ENCODE measurements at regions not wholly inside any gene's neighbourhood (a gene's known extent, or its start where the extent isn't known, plus 50 kb on each side); places are given as distances from the start of the nearest gene placed in this dataset.
A peak's percentile ranks its signal among the peaks of the same experiment; 100 is the strongest.

- no peak overlapping the region for H3K4me3 ChIP-seq
- 57 to 70% methylated on average over 8 of the region's 8 CpGs for WGBS, 2 donors
- TF ChIP-seq, protein P1, sequence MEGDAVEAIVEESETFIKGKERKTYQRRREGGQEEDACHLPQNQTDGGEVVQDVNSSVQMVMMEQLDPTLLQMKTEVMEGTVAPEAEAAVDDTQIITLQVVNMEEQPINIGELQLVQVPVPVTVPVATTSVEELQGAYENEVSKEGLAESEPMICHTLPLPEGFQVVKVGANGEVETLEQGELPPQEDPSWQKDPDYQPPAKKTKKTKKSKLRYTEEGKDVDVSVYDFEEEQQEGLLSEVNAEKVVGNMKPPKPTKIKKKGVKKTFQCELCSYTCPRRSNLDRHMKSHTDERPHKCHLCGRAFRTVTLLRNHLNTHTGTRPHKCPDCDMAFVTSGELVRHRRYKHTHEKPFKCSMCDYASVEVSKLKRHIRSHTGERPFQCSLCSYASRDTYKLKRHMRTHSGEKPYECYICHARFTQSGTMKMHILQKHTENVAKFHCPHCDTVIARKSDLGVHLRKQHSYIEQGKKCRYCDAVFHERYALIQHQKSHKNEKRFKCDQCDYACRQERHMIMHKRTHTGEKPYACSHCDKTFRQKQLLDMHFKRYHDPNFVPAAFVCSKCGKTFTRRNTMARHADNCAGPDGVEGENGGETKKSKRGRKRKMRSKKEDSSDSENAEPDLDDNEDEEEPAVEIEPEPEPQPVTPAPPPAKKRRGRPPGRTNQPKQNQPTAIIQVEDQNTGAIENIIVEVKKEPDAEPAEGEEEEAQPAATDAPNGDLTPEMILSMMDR (IDR thresholded peaks at IDR 0.05) = no peak
- no peaks in the 10 kb centered on the region for H3K36me3 ChIP-seq
- H3K9me3 ChIP-seq = no peaks in the 10 kb centered on the region
- FAIRE-seq = no peak
- no peaks in the 10 kb centered on the region for H3K4me1 ChIP-seq
- DNase-seq = peak in 3 of 6 donors; percentile 5 to 37 (median 32)
- H3K27me3 ChIP-seq = no peaks in the 10 kb centered on the region
- intact Hi-C loops (cut with DNase I) = no loop called here
- H3K27ac ChIP-seq = no peak overlapping the region
- ATAC-seq = no peak
Observed at GRCh38 chr4:111483375-111484169, 661.7 kb upstream of the FAM241A start.

GRCh38 chr4:111492496-111492895, 652.8 kb upstream of the FAM241A start:
- Histone ChIP-seq H3K36me3 (no peaks in the 10 kb centered on the region), H3K27ac (no peak overlapping the region), H3K27me3 (no peaks in the 10 kb centered on the region), H3K9me3 (no peaks in the 10 kb centered on the region), H3K4me3 (no peak overlapping the region), H3K4me1 (peaks cover 0 to 4% (median 0%) of the 10 kb centered on the region in 3 donors)
- FAIRE-seq (no peak), ATAC-seq (peak in 2 of 4 donors; percentile 45 to 46), DNase-seq (no peak)
- 0 to 6% methylated on average over 1 of the region's 1 CpG for WGBS, 2 donors
- intact Hi-C loops (cut with DNase I) = no loop called here
- TF ChIP-seq, protein P1 (IDR thresholded peaks at IDR 0.05) = no peak

DNA sequence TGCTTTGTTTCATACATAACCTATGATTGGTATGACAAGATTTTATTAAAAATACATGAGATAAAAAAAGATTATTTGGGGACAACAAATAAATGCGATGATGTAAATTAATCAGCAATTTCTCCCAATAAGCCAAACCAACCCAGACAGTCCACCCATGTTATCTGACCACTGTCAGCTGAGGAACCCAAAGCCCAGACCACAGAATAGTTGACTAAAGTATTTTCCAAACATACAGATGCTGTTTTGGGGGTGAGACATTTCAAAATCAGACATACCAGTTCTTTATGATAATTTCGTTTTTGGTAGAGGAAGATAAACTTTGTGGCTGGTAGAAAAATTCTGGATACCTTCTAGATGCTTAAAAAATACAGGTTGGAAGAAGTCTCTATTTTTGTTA, 650.8 kb upstream of the FAM241A start:
- 52 to 71% methylated on average over 2 of the region's 2 CpGs for WGBS, 2 donors
- peaks cover 0 to 4% (median 0%) of the 10 kb centered on the region in 3 donors for H3K4me1 ChIP-seq
- ATAC-seq (no peak), DNase-seq (no peak), FAIRE-seq (no peak)
- no peak overlapping the region for H3K27ac ChIP-seq
- TF ChIP-seq, protein P1 (IDR thresholded peaks at IDR 0.05) = no peak
- H3K9me3 ChIP-seq = no peaks in the 10 kb centered on the region
- H3K4me3 ChIP-seq = no peak overlapping the region
- no peaks in the 10 kb centered on the region for H3K36me3 ChIP-seq
- H3K27me3 ChIP-seq = no peaks in the 10 kb centered on the region
- intact Hi-C loops (cut with DNase I) = no loop called here

DNA sequence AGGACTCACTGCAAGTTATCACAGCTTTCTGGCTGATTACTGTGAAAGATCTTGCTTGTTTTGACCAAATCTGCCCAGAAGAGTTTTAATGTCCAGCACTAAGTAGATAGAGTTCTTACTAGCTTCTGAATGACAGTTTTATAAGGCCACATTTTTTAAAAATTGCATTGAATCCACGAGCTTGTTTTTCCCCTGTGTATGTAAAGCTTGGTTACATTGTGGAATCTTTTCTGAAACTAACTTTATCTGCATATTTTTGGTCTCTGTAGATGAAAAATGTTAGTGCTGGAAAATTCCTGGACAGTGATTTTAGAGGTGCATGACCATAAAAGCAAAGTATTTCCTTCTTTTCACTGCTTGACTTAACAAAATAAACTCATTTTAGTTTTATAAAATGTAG, 650.3 kb upstream of the FAM241A start:
- no peaks in the 10 kb centered on the region for H3K27me3 ChIP-seq
- TF ChIP-seq, protein P1 (IDR thresholded peaks at IDR 0.05) = no peak
- no peak overlapping the region for H3K27ac ChIP-seq
- no peak overlapping the region for H3K4me3 ChIP-seq
- H3K9me3 ChIP-seq = no peaks in the 10 kb centered on the region
- no peak for ATAC-seq
- 15 to 25% methylated on average over 1 of the region's 1 CpG for WGBS, 2 donors
- peaks cover 0 to 4% (median 0%) of the 10 kb centered on the region in 3 donors for H3K4me1 ChIP-seq
- no peak for FAIRE-seq
- intact Hi-C loops (cut with DNase I) = no loop called here
- no peak for DNase-seq
- H3K36me3 ChIP-seq = no peaks in the 10 kb centered on the region

- no peak for ATAC-seq
- DNase-seq = no peak
- intact Hi-C loops (cut with DNase I) = no loop called here
- TF ChIP-seq, protein P1 (IDR thresholded peaks at IDR 0.05) = no peak
- no peaks in the 10 kb centered on the region for H3K27me3 ChIP-seq
- H3K27ac ChIP-seq = no peak overlapping the region
- 39 to 50% methylated on average over 3 of the region's 3 CpGs for WGBS, 2 donors
- H3K9me3 ChIP-seq = no peaks in the 10 kb centered on the region
- H3K4me3 ChIP-seq = no peak overlapping the region
- H3K4me1 ChIP-seq = no peaks in the 10 kb centered on the region
- no peak for FAIRE-seq
- H3K36me3 ChIP-seq = no peaks in the 10 kb centered on the region
Observed at GRCh38 chr4:111499291-111499690, 646.0 kb upstream of the FAM241A start.
